Trophoblast cell (in vitro differentiated cells and primary cell): ENCODE measurements at regions not wholly inside any gene's neighbourhood (a gene's known extent, or its start where the extent isn't known, plus 50 kb on each side); places are given as distances from the start of the nearest gene placed in this dataset.
"Not testable (repeated sequence)": the region's sequence is repeated elsewhere in the genome, so short reads cannot be mapped to it uniquely, and the experiment has no call there.

Experiments used
- DNase-seq, 2 donors: peaks; one replicate each; pipeline ENCODE4 v3.0.0-alpha.2; 2016
- H2AFZ ChIP-seq: 2 replicates; pipeline ENCODE4 v1.6.1; 2013; ENCODE audit warnings: low read length, moderate library complexity, mild to moderate bottlenecking; ENCODE audit not compliant: insufficient read depth, poor library complexity
- H2AK5ac ChIP-seq: 2 replicates; pipeline ENCODE4 v1.6.1; 2013; ENCODE audit warnings: mild to moderate bottlenecking, low read length
- H2BK120ac ChIP-seq: 2 replicates; pipeline ENCODE4 v1.6.1; 2013; ENCODE audit warnings: low read length, mild to moderate bottlenecking, moderate library complexity; ENCODE audit not compliant: insufficient read depth, poor library complexity
- H2BK12ac ChIP-seq: 2 replicates; pipeline ENCODE4 v1.6.1; 2013; ENCODE audit warnings: mild to moderate bottlenecking, low read length, moderate library complexity
- H2BK5ac ChIP-seq: 2 replicates; pipeline ENCODE4 v1.6.1; 2013; ENCODE audit warnings: low read length, low read depth, moderate library complexity, mild to moderate bottlenecking; ENCODE audit not compliant: poor library complexity
- H3K14ac ChIP-seq: 2 replicates; pipeline ENCODE4 v1.6.1; 2013; ENCODE audit warnings: mild to moderate bottlenecking, low read length
- H3K18ac ChIP-seq: 2 replicates; pipeline ENCODE4 v1.6.1; 2013; ENCODE audit warnings: mild to moderate bottlenecking, low read length
- H3K23ac ChIP-seq: 2 replicates; pipeline ENCODE4 v1.6.1; 2013; ENCODE audit warnings: low read length
- H3K27ac ChIP-seq: 2 replicates; pipeline ENCODE4 v1.5.1; 2013; ENCODE audit warnings: low read depth, mild to moderate bottlenecking, inconsistent platforms, low read length, moderate library complexity
- H3K27me3 ChIP-seq: 2 replicates; pipeline ENCODE4 v1.6.1; 2013; ENCODE audit warnings: inconsistent platforms, mild to moderate bottlenecking, low read length, moderate library complexity; ENCODE audit not compliant: insufficient read depth
- H3K36me3 ChIP-seq, 2 experiments: 1 replicate in 1 of 2; 2 replicates in 1 of 2; pipeline ENCODE4 v1.6.1; 2013; ENCODE audit warnings: low read length in 2 of 2, mild to moderate bottlenecking in 2 of 2, moderate library complexity in 1 of 2; ENCODE audit not compliant: insufficient read depth in 2 of 2, control insufficient read depth in 1 of 2
- H3K4ac ChIP-seq: 2 replicates; pipeline ENCODE4 v1.6.1; 2013; ENCODE audit warnings: low read depth, mild to moderate bottlenecking, low read length, moderate library complexity
- H3K4me1 ChIP-seq, 2 experiments: 1 replicate in 1 of 2; 2 replicates in 1 of 2; pipeline ENCODE4 v1.6.1; 2013; ENCODE audit warnings: low read length in 2 of 2, mild to moderate bottlenecking in 2 of 2, moderate library complexity in 1 of 2; ENCODE audit not compliant: insufficient read depth in 2 of 2, control insufficient read depth in 1 of 2
- H3K4me2 ChIP-seq: 2 replicates; pipeline ENCODE4 v1.6.1; 2013; ENCODE audit warnings: inconsistent platforms, mild to moderate bottlenecking, low read length, moderate library complexity
- H3K4me3 ChIP-seq: 2 replicates; pipeline ENCODE4 v1.5.1; 2013; ENCODE audit warnings: mild to moderate bottlenecking, low read depth, low read length, inconsistent platforms
- H3K79me1 ChIP-seq: one replicate; pipeline ENCODE4 v1.6.1; 2013; ENCODE audit warnings: low read length
- H3K79me2 ChIP-seq: 2 replicates; pipeline ENCODE4 v1.6.1; 2013; ENCODE audit warnings: low read length, mild to moderate bottlenecking; ENCODE audit not compliant: control insufficient read depth, insufficient read depth, poor library complexity
- H3K9ac ChIP-seq: 2 replicates; pipeline ENCODE4 v1.6.1; 2013; ENCODE audit warnings: mild to moderate bottlenecking, low read length
- H3K9me3 ChIP-seq: 2 replicates; pipeline ENCODE4 v1.6.1; 2013; ENCODE audit warnings: low read depth, mild to moderate bottlenecking, control low read depth, inconsistent platforms, low read length; ENCODE audit not compliant: insufficient read depth
- H4K12ac ChIP-seq: 2 replicates; pipeline ENCODE4 v1.6.1; 2013; ENCODE audit warnings: low read depth, mild to moderate bottlenecking, low read length, moderate library complexity
- H4K8ac ChIP-seq: 2 replicates; pipeline ENCODE4 v1.6.1; 2013; ENCODE audit warnings: low read depth, mild to moderate bottlenecking, low read length, moderate library complexity
- H4K91ac ChIP-seq: one replicate; pipeline ENCODE4 v1.6.1; 2013; ENCODE audit warnings: low read depth, mild to moderate bottlenecking, low read length, moderate library complexity
- WGBS: extraction: QIAGEN DNeasy Blood & Tissue Kit; methylation state at CpG from one replicate; pipeline ENCODE4 v1.1.7; 2013; ENCODE audit warnings: missing lambda C conversion rate; ENCODE audit not compliant: insufficient read length, insufficient coverage; ENCODE audit errors: extremely low coverage; 5-methylcytosine and 5-hydroxymethylcytosine counted together

GRCh38 chr6:27144740-27145079, 102.8 kb upstream of the PRSS16 start:
- peak overlapping the region; percentile 60 for H2BK5ac ChIP-seq
- H3K9me3 ChIP-seq: no peaks in the 10 kb centered on the region
- peak overlapping the region; percentile 50 for H4K8ac ChIP-seq
- H2AFZ ChIP-seq: no peak overlapping the region
- H3K4me3 ChIP-seq: no peak overlapping the region
- H3K27ac ChIP-seq: no peak overlapping the region
- peak overlapping the region; percentile 27 for H3K14ac ChIP-seq
- H3K9ac ChIP-seq: no peak overlapping the region
- H2AK5ac ChIP-seq: no peak overlapping the region
- DNase-seq: no peak
- peaks cover 12% of the 10 kb centered on the region for H3K79me1 ChIP-seq
- H3K36me3 ChIP-seq: no peaks in the 10 kb centered on the region
- H2BK120ac ChIP-seq: no peak overlapping the region
- no peak overlapping the region for H3K23ac ChIP-seq
- no CpG with 5 or more reads among the region's 6 CpGs for WGBS
- H3K4me1 ChIP-seq: peaks cover 0 to 2% of the 10 kb centered on the region in 2 experiments
- no peak overlapping the region for H4K91ac ChIP-seq
- H3K4ac ChIP-seq: peak overlapping the region; percentile 66
- H3K79me2 ChIP-seq: peaks cover 6% of the 10 kb centered on the region
- H3K4me2 ChIP-seq: peak overlapping the region; percentile 38
- H3K18ac ChIP-seq: no peak overlapping the region
- no peak overlapping the region for H4K12ac ChIP-seq
- H3K27me3 ChIP-seq: no peaks in the 10 kb centered on the region
- no peak overlapping the region for H2BK12ac ChIP-seq

- H4K8ac ChIP-seq: peak overlapping the region; percentile 50
- no peak overlapping the region for H3K23ac ChIP-seq
- H3K4ac ChIP-seq: peak overlapping the region; percentile 65
- no peak overlapping the region for H2BK12ac ChIP-seq
- H2AK5ac ChIP-seq: no peak overlapping the region
- H3K9me3 ChIP-seq: no peaks in the 10 kb centered on the region
- H2BK5ac ChIP-seq: peak overlapping the region; percentile 70
- H3K14ac ChIP-seq: peak overlapping the region; percentile 79
- peaks cover 0 to 2% of the 10 kb centered on the region in 2 experiments for H3K4me1 ChIP-seq
- no peak overlapping the region for H2AFZ ChIP-seq
- H3K4me3 ChIP-seq: peak overlapping the region; percentile 82
- H3K27me3 ChIP-seq: no peaks in the 10 kb centered on the region
- no peaks in the 10 kb centered on the region for H3K36me3 ChIP-seq
- H2BK120ac ChIP-seq: no peak overlapping the region
- peak overlapping the region; percentile 60 for H3K18ac ChIP-seq
- DNase-seq: peak; percentile 66 to 82
- no CpG with 5 or more reads among the region's 25 CpGs for WGBS
- peak overlapping the region; percentile 58 for H4K12ac ChIP-seq
- H3K79me1 ChIP-seq: peaks cover 12% of the 10 kb centered on the region
- peak overlapping the region; percentile 82 for H3K9ac ChIP-seq
- peak overlapping the region; percentile 87 for H3K27ac ChIP-seq
- H3K79me2 ChIP-seq: peaks cover 6% of the 10 kb centered on the region
- H4K91ac ChIP-seq: peak overlapping the region; percentile 45
- peak overlapping the region; percentile 64 for H3K4me2 ChIP-seq
These were observed 101.6 kb upstream of the PRSS16 start for GRCh38 chr6:27145731-27146455.

- not testable (repeated sequence) for H3K27me3 ChIP-seq, H2BK120ac ChIP-seq, H3K23ac ChIP-seq, H2AK5ac ChIP-seq, H4K12ac ChIP-seq, H4K91ac ChIP-seq, H2BK12ac ChIP-seq, H3K4me1 ChIP-seq, H3K36me3 ChIP-seq, H3K9me3 ChIP-seq, DNase-seq, H3K4ac ChIP-seq, H3K18ac ChIP-seq, H4K8ac ChIP-seq, H2AFZ ChIP-seq, H2BK5ac ChIP-seq, H3K14ac ChIP-seq, H3K79me2 ChIP-seq
- WGBS: no CpG with 5 or more reads among the region's 23 CpGs
- Histone ChIP-seq H3K4me2 (peak overlapping the region; percentile 64), H3K79me1 (peaks cover 12% of the 10 kb centered on the region), H3K9ac (peak overlapping the region; percentile 71), H3K27ac (peak overlapping the region; percentile 87), H3K4me3 (peak overlapping the region; percentile 68)
These were observed 101.1 kb upstream of the PRSS16 start for GRCh38 chr6:27146456-27146705.

GRCh38 chr6:27146706-27147505, 100.6 kb upstream of the PRSS16 start:
- Histone ChIP-seq H2AFZ (peak overlapping the region; percentile 12), H3K27me3 (no peaks in the 10 kb centered on the region), H3K36me3 (no peaks in the 10 kb centered on the region), H3K4ac (peak overlapping the region; percentile 43), H3K9me3 (no peaks in the 10 kb centered on the region), H3K4me1 (peaks cover 0 to 2% of the 10 kb centered on the region in 2 experiments), H3K79me1 (peaks cover 12% of the 10 kb centered on the region), H4K8ac (peak overlapping the region; percentile 52), H3K23ac (no peak overlapping the region), H3K9ac (peak overlapping the region; percentile 80), H3K18ac (peak overlapping the region; percentile 93), H2BK5ac (peak overlapping the region; percentile 42), H3K79me2 (peaks cover 6% of the 10 kb centered on the region), H3K14ac (peak overlapping the region; percentile 46), H3K4me2 (peak overlapping the region; percentile 71), H3K27ac (peak overlapping the region; percentile 87), H4K12ac (no peak overlapping the region), H4K91ac (peak overlapping the region; percentile 3), H2BK12ac (no peak overlapping the region), H2BK120ac (no peak overlapping the region), H3K4me3 (peak overlapping the region; percentile 78), H2AK5ac (no peak overlapping the region)
- no CpG with 5 or more reads among the region's 51 CpGs for WGBS
- peak; percentile 93 to 99 for DNase-seq
